C4-2B (cell line): ENCODE measurements at regions not wholly inside any gene's neighbourhood (a gene's known extent, or its start where the extent isn't known, plus 50 kb on each side); places are given as distances from the start of the nearest gene placed in this dataset.

Source experiments
- CTCF ChIP-seq: fragments of 450-650 bp; conservative IDR thresholded peaks from 2 replicates; pipeline ENCODE4 v1.5.1; 2017; ENCODE audit warnings: mild to moderate bottlenecking
- ZFX ChIP-seq: fragments of 450-650 bp; IDR thresholded peaks from 2 replicates; pipeline ENCODE4 v1.6.1; 2017

- no peak for TF ChIP-seq CTCF
- TF ChIP-seq ZFX = no peak
Measured at GRCh38 chr4:138677212-138677611, 338.4 kb upstream of the NOCT start.
